ENCODE measurements at regions not wholly inside any gene's neighbourhood (a gene's known extent, or its start where the extent isn't known, plus 50 kb on each side); places are given as distances from the start of the nearest gene placed in this dataset.

DNA sequence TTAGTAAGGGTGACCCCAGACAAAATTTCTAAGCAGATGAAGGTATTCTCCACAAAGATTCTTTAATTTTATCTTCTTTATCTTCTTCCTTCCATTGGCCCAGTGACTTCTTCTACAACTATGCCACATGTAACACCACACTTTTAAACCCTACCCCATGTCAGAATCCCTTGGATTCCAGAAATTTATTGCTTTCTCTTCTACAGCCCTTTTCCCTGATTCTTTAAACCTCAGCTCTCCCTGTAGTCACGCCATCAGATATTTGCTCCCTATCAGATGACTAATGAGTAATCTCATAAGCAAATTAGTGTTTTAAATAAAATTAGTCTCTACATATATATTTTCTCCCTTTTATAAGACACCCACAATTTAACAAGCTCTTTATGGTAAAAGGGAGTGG is 423.4 kb upstream of the CHORDC1 start:
- TF ChIP-seq EP300 (IDR thresholded peaks at IDR 0.05) = no peak
- TF ChIP-seq POLR2A (IDR thresholded peaks at IDR 0.05) = no peak
- Histone ChIP-seq H3K4me1 (ENCODE audit: insufficient read depth) (no peaks in the 10 kb centered on the region), H3K27ac (no peak overlapping the region), H3K36me3 (no peaks in the 10 kb centered on the region), H3K9me3 (no peaks in the 10 kb centered on the region), H3K4me3 (no peak overlapping the region), H3K27me3 (no peaks in the 10 kb centered on the region)
- intact Hi-C loops (cut with DNase I) = no loop called here
- DNase-seq = no peak
- WGBS, 3 donors = 86 to 93% (median 92%) methylated on average over 1 of the region's 1 CpG

DNA sequence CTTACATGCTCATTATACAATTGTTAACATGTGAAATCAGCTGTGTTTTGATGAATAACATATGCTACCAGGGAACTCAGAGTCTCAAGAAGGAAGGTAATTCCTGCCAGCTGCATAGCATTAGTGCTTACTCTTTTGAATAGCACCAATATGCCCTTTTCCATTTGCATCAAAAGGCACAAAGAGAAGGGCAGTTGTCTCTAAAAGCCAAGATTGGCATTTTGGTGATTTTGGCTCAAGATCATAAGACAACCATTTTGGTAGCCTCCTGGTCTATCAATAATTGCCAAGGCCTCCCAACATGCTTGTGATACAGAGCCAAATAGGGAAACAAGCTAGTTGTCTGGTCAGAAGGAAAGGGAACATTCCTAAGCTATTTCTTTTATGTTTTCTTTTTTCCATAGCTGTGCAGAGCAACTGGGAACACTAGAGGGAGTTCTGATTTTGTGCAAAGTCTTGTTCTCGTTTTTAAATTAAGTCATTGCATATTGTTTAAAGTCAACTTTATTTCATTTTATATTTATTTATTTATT is 416.7 kb upstream of the CHORDC1 start:
- H3K27ac ChIP-seq = no peak overlapping the region
- intact Hi-C loops (cut with DNase I) = no loop called here

GRCh38 chr11:90635886-90636285 is 413.0 kb upstream of the CHORDC1 start:
- no peaks in the 10 kb centered on the region for H3K27me3 ChIP-seq
- TF ChIP-seq, protein P1, sequence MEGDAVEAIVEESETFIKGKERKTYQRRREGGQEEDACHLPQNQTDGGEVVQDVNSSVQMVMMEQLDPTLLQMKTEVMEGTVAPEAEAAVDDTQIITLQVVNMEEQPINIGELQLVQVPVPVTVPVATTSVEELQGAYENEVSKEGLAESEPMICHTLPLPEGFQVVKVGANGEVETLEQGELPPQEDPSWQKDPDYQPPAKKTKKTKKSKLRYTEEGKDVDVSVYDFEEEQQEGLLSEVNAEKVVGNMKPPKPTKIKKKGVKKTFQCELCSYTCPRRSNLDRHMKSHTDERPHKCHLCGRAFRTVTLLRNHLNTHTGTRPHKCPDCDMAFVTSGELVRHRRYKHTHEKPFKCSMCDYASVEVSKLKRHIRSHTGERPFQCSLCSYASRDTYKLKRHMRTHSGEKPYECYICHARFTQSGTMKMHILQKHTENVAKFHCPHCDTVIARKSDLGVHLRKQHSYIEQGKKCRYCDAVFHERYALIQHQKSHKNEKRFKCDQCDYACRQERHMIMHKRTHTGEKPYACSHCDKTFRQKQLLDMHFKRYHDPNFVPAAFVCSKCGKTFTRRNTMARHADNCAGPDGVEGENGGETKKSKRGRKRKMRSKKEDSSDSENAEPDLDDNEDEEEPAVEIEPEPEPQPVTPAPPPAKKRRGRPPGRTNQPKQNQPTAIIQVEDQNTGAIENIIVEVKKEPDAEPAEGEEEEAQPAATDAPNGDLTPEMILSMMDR (IDR thresholded peaks at IDR 0.05) = no peak
- TF ChIP-seq POLR2A (IDR thresholded peaks at IDR 0.05) (no peak), EP300 (IDR thresholded peaks at IDR 0.05) (no peak)
- intact Hi-C loops (cut with DNase I) = no loop called here
- H3K9me3 ChIP-seq = no peaks in the 10 kb centered on the region
- no peaks in the 10 kb centered on the region for H3K36me3 ChIP-seq
- no peak overlapping the region for H3K27ac ChIP-seq
- no peak for DNase-seq
- WGBS, 3 donors = 80 to 89% (median 85%) methylated on average over 1 of the region's 1 CpG
- H3K4me3 ChIP-seq = no peak overlapping the region
- H3K4me1 ChIP-seq (ENCODE audit: insufficient read depth) = no peaks in the 10 kb centered on the region

More for the DNA sequence above, 416.7 kb upstream of the CHORDC1 start:
- H3K4me1 ChIP-seq (ENCODE audit: insufficient read depth) = no peaks in the 10 kb centered on the region
- no peaks in the 10 kb centered on the region for H3K27me3 ChIP-seq
- no peaks in the 10 kb centered on the region for H3K9me3 ChIP-seq
- 0% methylated on average over 1 of the region's 1 CpG for WGBS, 3 donors
- TF ChIP-seq, protein P1 (IDR thresholded peaks at IDR 0.05) = no peak
- TF ChIP-seq POLR2A (IDR thresholded peaks at IDR 0.05) (no peak), EP300 (IDR thresholded peaks at IDR 0.05) (no peak)
- DNase-seq = no peak
- H3K4me3 ChIP-seq = no peak overlapping the region
- no peaks in the 10 kb centered on the region for H3K36me3 ChIP-seq

- no peak overlapping the region for H3K27ac ChIP-seq
- no peak overlapping the region for H3K4me3 ChIP-seq
- H3K27me3 ChIP-seq = no peaks in the 10 kb centered on the region
- H3K36me3 ChIP-seq = no peaks in the 10 kb centered on the region
- intact Hi-C loops (cut with DNase I) = no loop called here
- no peak for DNase-seq
- H3K4me1 ChIP-seq (ENCODE audit: insufficient read depth) = no peaks in the 10 kb centered on the region
- 9 to 17% (median 10%) methylated on average over 1 of the region's 1 CpG for WGBS, 3 donors
- no peaks in the 10 kb centered on the region for H3K9me3 ChIP-seq
- no peak for TF ChIP-seq POLR2A (IDR thresholded peaks at IDR 0.05)
- TF ChIP-seq, protein P1 (IDR thresholded peaks at IDR 0.05) = no peak
Observed at GRCh38 chr11:90635151-90635550, 412.3 kb upstream of the CHORDC1 start.

DNA sequence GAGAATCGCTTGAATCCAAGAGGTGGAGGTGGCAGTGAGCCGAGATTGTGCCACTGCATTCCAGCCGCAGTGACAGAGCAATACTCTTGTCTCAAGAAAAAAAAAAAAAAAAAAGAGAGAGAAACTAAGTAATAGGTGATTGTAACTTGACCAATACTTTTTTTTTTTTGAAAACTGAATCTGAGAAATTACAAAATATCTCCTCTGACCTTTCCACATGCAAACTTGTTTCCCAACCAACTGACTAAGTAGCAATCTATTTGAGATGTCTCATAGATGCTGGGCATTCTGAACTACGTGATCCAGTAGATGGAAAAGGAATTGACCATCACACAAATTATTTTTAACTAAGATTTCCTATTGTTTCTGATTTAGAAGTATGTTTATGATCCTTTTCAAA is 407.3 kb upstream of the CHORDC1 start:
- Histone ChIP-seq H3K27me3 (no peaks in the 10 kb centered on the region), H3K9me3 (no peaks in the 10 kb centered on the region), H3K4me3 (no peak overlapping the region), H3K4me1 (ENCODE audit: insufficient read depth) (no peaks in the 10 kb centered on the region), H3K36me3 (no peaks in the 10 kb centered on the region), H3K27ac (no peak overlapping the region)
- TF ChIP-seq EP300 (IDR thresholded peaks at IDR 0.05) (no peak), POLR2A (IDR thresholded peaks at IDR 0.05) (no peak)
- TF ChIP-seq, protein P1 (IDR thresholded peaks at IDR 0.05) = no peak
- intact Hi-C loops (cut with DNase I) = no loop called here
- no peak for DNase-seq
- 88 to 91% (median 90%) methylated on average over 4 of the region's 4 CpGs for WGBS, 3 donors

Measured in ovary (tissue), 7 donors.